ENCODE measurements at regions not wholly inside any gene's neighbourhood (a gene's known extent, or its start where the extent isn't known, plus 50 kb on each side); places are given as distances from the start of the nearest gene placed in this dataset.

- DNase-seq (ENCODE audit: extremely low read depth, low read depth): no peak
- TF ChIP-seq CTCF (IDR thresholded peaks at IDR 0.05; ENCODE audit: low read depth, low read length): no peak
Measured at GRCh38 chr3:74664606-74665005, 50.1 kb upstream of the CNTN3 start.
